ENCODE measurements at regions not wholly inside any gene's neighbourhood (a gene's known extent, or its start where the extent isn't known, plus 50 kb on each side); places are given as distances from the start of the nearest gene placed in this dataset.

DNA sequence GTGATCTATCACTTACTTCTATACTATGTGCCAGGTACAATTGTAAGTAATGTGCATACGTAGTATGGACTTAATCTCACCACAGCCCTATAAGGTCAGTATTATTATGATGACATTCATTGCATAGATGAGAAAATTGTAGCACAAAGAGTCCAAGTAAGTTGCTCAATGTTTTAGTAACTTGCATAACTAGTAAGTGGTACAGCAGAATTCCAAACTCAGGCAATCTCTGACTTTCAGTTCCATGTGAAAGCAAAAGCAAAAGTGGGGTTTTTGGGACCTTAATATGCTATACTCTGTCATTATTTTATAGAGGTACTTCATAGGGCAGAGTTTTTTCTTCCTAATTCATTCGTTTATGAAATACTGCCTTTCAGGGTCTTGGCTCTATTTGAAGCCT lies 188.8 kb upstream of the VEGFC start:
- no peak for DNase-seq

DNA sequence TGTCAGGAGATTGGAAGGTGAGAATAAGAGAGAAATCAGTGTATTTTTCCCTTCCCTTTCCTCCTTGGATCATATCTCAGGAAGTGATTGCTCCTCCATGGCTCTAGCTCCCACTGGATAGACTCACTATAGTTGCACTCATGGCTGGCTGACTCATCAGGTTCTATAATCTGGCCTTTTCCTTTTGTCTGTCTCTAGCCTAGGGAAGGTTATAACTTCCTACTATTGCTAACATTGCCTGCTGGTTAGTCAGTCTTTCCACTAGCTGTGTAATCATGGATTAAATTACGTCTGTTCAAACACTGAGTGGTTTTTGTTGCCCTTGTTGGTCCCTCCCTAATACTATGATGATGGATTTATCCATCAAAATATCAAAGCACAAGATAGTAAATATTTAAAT lies 195.5 kb upstream of the VEGFC start:
- DNase-seq = no peak

DNA sequence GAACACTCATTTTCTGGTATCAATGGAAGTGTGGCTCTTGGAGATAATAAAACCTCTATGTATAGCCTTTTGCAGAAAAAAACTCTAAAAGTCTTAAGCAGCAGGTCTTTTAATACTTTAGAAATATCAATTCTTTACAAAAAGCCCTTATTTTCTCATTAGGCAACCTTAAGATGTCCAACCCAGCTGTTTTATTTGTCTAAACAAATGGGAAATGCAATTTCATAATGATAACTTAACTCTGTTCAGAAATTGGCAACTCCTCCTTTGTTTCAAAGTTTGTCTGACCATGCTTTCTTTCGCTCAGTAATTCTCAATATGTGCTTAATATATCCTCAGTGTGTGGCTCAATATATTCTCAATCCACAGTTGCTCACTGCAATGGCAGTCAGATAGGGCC lies 196.5 kb upstream of the VEGFC start:
- DNase-seq = no peak

DNA sequence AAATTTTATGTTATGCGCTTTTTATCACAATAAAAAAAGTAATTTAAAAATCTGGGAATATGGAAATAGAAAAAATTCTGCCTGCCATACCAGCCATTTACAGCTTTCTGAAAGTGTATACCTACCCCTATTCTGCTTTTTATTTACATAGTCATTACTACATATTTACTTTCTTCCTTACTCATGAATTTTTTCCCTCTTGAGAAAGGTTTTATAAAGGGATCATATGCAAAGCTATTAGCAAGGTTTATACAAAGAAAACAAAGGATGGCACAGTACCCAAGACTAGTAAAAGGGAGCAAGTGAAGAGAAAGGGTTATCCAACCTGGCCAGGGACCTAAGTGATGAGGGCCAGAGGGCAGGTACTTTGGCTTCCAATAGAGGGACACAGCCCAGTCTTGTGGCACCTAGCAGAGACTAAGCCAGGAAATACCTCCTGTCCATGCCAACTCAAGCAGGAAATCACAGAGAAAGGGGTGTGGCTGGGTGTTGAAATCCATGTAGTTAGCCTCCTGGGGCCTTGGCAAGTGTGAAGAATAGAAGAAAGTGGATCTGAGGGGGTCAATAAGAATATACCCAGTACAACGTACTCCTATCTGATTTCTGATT lies 207.3 kb upstream of the VEGFC start:
- no peak for DNase-seq

DNA sequence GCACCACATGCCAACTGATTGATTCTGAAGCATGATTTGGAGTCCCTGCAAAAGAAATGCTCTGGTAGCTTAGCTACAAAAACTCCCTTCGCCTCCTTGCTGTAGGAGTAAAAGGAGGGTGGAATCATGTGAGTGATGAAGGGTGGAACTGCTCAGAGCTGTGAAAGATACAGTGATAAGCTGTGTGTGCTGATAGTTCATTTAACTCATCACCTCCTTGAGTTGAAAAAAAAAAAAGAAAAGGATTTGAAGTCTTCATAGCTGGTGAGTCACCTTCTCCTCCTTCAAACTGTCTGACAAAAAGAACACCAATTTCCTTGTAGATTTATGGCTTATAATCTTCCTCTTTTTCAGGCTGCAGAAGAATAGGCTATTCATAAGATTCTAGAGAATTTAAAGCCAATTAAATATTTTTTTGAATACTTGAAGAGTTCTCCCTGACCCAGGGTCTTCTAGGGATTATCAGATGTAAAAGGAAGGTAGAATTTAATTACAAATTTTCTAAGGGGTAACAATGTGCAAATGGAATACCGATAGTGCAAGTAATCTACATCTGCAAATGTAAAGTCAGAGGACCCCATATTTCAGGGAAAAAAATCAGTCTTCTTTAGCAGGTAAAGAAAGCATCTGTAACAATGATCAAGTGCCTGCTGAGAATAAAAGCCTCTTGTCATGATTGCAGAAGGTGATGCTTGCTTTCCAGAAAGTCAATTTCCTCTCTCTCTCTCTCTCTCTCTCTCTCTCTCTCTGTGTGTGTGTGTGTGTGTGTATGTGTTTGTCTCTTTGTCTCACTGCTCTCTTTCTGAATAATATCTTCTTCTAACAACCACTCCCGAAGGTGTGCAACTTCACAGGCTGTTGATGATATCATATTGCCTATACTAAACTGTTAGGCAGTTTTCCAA lies 208.8 kb upstream of the VEGFC start:
- no peak for DNase-seq

DNA sequence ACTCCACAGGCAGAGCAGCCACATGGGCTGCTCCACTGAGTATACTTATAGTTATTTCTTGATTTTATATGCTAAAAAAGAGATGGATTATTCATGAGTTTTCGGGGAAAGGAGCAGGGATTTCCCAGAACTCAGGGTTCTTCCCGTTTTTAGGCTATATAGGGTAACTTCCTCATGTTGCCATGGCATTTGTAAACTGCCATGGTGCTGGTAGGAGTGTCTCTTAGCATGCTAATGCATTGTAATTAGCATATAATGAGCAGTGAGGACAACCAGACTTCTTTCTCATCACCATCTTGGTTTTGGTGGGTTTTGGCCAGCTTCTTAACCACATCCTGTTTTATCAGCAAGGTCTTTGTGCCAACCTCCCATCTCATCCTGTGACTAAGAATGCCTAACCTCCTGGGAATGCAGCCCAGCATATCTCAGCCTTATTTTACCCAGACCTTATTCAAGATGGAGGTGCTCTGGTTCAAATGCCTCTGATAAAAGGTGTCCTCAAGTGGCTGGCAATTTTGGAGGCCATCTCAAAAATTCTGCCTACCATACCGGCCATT lies 213.0 kb upstream of the VEGFC start:
- DNase-seq = peak; percentile 2

DNA sequence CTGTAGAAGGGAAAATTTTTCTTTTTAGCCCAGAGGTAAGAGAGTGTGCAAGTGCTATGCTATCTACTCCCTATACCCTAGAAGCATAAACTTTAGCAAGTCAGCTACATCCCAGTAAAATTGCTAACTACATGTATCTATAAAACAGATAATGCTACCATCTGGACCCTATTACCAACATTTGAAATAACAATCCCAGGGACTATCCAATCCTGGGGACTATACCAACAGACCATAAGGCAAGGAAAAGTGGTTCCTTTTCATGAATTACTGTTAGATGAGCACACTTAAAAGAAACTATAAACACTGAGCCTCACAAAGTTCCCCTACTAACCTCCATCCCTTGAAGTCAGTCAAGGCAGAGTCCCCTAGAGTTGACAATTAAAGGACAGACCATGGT lies 213.6 kb upstream of the VEGFC start:
- no peak for DNase-seq

DNA sequence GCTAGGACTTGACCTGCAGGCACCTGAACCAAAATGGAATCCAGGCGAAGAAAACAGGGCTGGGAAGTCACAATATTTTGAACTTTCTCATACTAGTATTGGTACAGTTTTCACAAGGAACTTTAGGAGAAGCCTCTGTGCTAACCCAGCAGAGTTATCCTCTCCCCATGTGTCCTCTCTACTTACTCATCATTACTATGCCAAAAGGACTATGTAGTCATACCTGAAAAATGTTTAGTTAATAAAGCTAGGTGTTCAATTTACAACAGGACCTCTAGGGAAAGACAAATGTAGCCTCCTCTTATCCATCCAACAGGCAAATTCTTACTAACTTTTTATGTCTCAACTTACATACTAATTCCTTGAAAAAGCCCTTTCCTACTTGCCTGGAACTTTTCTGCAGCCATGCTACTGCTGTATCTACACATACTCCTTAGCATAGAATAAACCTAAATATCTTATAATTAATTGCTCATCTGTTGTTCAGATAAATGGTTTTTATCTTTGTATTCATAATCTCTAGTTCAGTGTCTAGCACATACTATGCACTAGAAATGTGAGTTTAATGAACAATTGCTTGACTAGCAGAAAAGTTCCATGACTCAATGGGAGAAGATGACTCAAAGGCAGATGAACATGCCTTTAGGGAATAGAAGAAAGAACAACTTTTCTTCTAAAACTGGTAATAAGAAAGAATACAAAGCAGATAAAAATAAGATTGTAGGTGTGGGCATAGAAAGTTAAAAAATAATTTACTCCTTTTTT lies 215.5 kb upstream of the VEGFC start:
- DNase-seq = no peak

DNA sequence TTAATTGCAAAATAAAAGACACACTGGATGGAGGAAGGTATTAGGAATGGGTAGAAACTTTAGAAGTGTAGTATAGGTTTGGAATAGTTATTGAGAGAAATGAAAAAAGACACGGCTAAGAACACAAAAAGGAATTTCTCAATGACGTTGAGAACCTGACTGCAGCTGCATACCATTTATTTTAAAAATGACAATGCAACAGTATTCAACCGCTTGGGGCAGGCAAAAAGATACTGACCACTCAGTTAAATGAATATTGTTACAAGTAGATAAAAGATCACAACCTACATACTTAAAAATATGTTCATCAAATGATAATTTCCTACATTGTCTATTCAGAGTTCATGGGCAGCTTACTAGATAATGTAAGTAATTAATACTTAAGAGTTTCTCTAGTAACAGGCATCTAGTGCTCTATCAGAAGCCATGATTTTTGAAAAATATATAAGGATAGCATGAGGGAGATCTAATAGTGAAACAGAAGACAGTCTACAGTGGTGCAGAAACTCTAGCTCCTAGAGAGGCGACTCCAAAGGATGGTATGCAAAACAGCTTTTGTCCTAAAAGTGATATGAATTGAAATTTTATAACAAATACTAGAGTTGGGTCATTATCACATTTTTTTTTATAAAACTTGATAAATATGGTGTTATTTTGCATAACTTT lies 216.2 kb upstream of the VEGFC start:
- no peak for DNase-seq

DNA sequence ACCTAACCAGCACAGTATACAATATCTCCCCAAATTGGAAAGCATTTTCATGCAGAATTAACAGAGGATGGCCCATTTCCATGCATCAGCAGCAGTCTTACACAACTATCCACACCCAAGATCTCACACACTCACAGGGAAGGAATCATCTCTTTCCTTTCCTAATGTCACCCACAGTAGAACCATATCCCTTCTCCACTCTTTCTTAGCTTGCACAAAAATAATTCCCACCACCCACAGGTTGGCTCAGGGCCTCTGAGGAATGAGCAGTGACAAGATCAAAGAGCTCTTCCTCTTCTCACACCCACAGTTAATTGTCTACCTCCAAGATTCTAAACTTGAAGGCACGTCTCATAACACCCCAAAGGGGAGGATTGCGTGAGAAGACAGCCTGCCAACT lies 217.7 kb upstream of the VEGFC start:
- no peak for DNase-seq

DNA sequence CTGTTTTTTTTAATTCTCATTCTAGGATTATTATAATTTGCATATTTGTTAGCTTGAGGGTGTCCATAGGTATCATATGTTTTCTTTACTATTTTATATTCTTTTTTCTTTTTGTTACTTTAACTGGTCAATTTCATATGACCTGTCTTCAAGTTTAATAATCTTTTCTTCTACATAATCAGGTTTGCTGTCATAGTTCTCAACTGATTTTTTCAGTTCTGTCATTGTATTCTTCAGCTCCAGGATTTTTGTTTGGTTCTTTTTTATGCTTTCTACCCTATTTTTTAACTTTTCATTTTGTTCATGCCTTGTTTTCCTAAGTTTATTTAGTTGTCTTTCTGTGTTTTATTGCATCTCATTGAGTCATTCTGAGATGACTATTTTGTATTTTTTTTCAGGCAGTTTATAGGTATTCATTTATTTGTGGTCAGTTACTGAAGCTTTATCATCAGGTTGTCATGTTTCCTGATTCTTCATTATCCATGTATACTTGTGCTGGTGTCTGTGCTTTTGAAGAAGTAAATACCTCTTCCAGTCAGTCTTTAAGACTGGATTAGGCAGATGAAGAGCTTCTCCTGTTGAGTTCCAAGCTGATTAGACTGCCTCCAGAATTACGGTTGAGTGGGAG lies 220.3 kb upstream of the VEGFC start:
- DNase-seq = no peak

DNA sequence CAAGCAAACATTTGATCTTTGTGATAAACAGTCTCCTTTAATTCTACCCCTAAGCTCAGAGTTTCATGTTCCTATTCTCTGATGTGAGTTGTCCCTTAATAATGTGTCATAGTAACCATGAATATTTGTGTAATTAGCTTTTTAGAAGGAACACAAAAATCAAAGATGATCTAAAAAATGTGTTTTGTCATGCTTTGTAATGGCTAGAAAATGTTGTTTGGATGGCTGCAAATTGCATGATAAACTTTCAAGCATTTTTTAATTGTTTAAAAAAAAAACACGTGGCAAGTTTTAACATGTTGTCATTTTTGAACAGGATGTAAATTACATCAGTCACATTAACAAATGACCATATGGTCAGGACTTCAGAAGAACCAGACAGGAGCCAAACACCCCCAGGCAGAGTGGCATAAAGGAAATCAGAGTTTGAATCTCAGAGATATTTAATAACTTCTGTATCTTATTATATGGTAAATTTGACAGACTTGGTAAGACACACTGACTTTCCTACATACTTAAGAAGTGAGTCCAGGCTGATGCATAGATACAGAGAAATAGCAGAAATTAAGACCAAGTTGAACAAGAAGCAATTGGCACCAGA lies 223.9 kb upstream of the VEGFC start:
- no peak for DNase-seq

DNA sequence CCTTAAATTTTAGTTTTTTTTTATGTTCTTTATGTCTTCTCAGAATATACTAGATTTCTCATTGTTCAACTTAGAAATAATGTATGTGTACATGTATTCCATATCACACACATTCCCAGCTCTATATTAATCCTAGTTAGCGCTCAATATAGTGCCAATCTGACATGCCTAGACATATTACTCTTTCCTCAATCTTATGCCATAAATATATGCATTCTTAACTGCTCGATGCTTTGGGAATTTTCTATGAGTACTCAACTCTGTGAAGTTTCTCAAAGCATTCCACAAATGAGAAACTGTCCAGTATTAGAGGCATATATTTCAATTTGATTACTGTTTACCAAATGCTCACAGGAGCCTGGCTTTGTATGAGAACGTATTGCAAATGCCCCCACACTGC lies 231.2 kb upstream of the VEGFC start:
- DNase-seq = no peak

DNA sequence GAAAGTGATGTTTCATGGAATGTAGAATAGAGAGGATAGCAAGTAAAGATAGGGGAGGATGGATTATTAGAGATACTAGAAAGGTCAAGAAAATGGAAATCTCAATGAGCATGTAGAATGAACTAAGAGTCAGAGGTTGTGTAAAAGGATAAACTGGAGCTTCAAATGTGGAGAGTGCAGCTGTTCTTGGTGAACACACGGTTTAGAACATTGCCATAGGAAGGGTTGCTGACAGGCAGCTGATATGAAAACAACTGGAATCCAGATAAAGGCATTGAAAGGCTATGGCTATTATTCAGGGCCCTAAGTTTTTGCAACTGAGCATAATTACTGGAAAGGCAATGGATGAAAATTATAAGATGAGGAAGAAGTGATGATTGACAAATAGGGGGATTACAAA lies 239.6 kb upstream of the VEGFC start:
- no peak for DNase-seq

DNA sequence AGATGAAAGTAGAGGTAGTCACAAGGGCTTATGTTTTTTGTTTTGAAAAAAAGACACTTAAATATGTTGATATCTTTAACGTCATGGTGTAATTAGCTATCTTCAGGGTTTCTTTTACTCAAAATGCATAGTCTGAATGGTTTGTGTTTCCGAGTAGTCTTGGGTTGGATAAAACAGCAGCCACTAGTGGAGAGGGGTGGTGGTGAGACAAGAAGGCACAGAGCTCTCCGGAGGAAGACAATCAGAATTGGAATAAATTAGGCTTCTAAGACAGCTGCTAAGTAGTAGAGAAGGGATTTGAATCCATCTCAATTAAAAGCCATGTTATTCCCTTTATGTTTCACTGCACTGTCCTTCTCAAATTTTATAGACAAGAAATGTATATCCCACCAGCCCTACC lies 240.4 kb upstream of the VEGFC start:
- DNase-seq = no peak

DNA sequence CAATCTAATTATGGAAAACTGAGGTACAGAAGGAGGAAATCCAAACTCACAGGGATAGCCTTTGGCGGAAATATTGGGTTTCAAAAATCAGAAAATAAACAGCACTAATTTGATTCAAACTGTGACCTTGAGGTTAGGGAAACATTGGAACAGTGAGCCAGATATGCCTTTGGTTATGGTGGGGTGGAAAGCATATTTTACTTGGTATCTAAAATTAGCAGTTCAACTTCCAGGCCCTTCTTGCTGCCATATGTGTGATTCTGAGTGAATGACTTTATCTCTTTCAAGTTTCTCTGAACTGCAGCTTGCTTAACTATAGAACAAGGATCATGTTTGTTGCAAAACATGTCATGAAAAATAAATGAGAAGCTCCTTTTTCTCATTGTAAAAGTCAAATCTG lies 240.9 kb upstream of the VEGFC start:
- DNase-seq = no peak

DNA sequence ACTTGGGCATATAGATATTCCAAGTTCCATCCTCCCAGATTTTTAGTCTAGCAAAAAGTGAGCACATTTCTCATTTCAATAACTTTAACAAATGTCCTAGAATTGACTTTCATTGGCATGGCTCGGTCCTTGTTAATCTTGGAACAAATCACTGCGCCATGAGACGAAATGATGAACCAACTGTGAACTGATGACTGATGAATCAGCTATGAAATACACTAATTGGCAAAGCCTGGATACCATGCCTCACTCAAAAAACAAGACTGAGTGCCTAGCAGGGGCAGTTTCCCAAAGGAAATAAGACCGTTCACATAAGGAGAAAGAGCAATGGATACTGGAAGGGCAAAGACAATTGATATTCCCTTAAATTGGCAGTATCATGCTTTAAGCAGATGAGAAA lies 248.6 kb upstream of the VEGFC start:
- DNase-seq = no peak

DNA sequence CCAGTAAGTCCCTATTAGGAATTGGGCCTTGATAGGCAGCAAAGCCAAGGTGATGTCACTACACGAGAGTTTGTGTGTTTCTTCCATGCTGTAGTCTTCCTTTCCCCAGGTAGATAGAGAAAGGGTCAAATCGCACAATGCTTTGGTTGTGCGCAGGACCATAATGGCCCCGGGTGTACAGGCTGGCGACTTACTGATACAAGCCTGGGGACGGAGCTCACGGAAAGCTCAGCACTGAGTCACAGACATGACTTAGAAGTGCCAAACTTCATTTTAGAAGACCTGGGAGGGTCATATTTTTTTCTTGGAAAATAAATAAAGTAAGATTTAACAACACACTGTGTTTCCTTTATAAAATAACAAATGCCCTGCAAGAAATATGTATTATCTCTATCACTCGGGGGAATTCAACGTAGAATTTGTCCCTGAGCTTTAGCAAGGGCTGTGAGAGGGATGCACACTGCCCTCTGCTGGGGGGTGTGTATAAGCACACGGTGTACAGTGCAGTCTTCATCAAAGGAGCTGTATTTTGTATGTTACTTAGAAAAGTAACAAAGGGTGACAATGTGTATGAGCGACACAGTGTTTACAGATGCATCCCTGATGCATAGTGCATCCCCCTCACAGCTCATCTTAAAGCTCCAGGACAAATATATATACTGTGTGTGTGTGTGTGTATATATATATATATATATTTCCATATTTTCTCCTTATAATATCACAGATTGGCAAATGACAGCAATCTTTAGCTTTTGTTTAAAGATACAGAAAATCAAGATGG lies 254.5 kb upstream of the VEGFC start:
- DNase-seq = peak; percentile 57

DNA sequence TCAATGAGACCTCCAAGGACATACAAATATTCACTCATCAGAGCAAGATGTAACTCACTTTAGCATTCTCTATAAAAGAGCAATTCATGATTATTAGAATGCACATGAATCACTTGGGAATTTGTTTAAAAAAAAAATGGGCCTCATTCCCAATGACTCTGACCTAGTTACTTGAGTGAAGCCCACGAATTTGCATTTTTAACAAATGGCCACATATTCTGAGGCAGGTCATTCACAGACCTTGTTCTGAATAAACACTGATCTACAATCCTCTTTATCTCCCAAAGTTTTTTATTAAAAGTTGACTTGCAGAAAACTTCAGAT lies 255.1 kb upstream of the VEGFC start:
- no peak for DNase-seq

DNA sequence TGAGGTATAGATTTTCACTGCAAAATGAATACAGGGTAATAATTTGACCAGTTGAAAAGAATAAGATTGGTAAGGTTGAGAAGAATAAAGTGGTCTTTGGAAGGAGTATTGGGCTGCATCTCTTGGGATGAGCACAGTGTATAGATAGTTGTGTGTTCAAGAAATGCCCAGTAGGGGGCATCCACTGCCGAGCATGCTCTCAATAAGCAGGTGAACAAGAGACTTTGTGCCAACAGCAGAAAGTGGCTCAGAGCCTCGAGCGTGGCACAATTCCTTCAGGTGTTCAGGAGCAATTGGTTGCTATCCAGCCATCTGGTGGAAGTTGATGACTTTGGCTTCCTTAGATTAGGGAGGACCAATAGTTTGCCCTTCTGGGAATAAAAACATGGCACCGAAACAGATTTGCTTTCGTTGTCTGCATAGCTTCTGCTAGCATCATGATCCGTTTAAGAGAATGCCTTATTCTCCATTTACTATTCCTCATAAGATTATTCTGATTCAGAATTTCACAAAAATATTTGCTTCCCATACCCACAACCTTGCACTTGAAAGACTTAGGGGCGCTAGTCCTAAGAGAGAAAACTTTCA lies 258.1 kb upstream of the NEIL3 start:
- peak; percentile 47 for DNase-seq
